HUES48 (cell line): ENCODE measurements at regions not wholly inside any gene's neighbourhood (a gene's known extent, or its start where the extent isn't known, plus 50 kb on each side); places are given as distances from the start of the nearest gene placed in this dataset.

Experiments
- H3K27ac ChIP-seq: one replicate; pipeline ENCODE4 v1.7.0; 2013; ENCODE audit warnings: low read depth, low read length, inconsistent platforms
- H3K27me3 ChIP-seq: 2 replicates; pipeline ENCODE4 v1.6.1; 2013; ENCODE audit warnings: mild to moderate bottlenecking, low read length; ENCODE audit not compliant: control insufficient read depth, insufficient read depth
- H3K36me3 ChIP-seq: 2 replicates; pipeline ENCODE4 v1.6.1; 2013; ENCODE audit warnings: low read length; ENCODE audit not compliant: control insufficient read depth, insufficient read depth
- H3K4me1 ChIP-seq: 2 replicates; pipeline ENCODE4 v1.6.1; 2013; ENCODE audit warnings: mild to moderate bottlenecking, low read length; ENCODE audit not compliant: control insufficient read depth, insufficient read depth
- H3K4me3 ChIP-seq: 2 replicates; pipeline ENCODE4 v1.5.1; 2013; ENCODE audit warnings: mild to moderate bottlenecking, low read depth, low read length
- H3K9ac ChIP-seq: 2 replicates; pipeline ENCODE4 v1.6.1; 2013; ENCODE audit warnings: mild to moderate bottlenecking, low read depth, low read length, moderate library complexity
- H3K9me3 ChIP-seq: 2 replicates; pipeline ENCODE4 v1.6.1; 2013; ENCODE audit warnings: low read length; ENCODE audit not compliant: control insufficient read depth, insufficient read depth

- Histone ChIP-seq H3K4me3 (no peak overlapping the region), H3K36me3 (no peaks in the 10 kb centered on the region), H3K27me3 (no peaks in the 10 kb centered on the region), H3K27ac (no peak overlapping the region), H3K4me1 (no peaks in the 10 kb centered on the region), H3K9me3 (no peaks in the 10 kb centered on the region), H3K9ac (no peak overlapping the region)
Measured at GRCh38 chr1:193706766-193707165, 520.4 kb upstream of the B3GALT2 start.

- no peaks in the 10 kb centered on the region for H3K27me3 ChIP-seq
- no peaks in the 10 kb centered on the region for H3K4me1 ChIP-seq
- no peaks in the 10 kb centered on the region for H3K9me3 ChIP-seq
- no peak overlapping the region for H3K9ac ChIP-seq
- H3K4me3 ChIP-seq: no peak overlapping the region
- H3K36me3 ChIP-seq: no peaks in the 10 kb centered on the region
- H3K27ac ChIP-seq: no peak overlapping the region
Measured at GRCh38 chr1:193705554-193705981, 519.2 kb upstream of the B3GALT2 start.

DNA sequence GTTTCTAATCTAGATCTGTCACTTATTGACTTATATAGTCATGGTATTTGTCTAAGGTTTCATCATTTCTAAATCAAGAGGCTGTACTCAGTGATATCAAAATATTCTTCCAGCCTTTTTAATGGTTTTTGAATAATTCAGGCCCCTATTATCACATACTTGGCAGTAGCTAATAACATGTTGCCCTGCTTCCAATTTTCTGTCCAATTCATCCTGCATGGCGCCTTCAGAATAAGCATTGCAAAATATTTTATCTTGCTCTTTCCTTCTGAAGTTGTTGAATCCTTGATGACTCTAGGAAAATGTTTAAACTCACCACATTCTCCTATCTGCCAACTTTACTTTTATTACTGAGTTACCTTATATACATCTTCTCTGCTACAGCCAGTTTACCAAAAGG, 517.2 kb upstream of the B3GALT2 start:
- Histone ChIP-seq H3K27me3 (no peaks in the 10 kb centered on the region), H3K9me3 (no peaks in the 10 kb centered on the region), H3K27ac (no peak overlapping the region), H3K9ac (no peak overlapping the region), H3K4me1 (no peaks in the 10 kb centered on the region), H3K36me3 (no peaks in the 10 kb centered on the region), H3K4me3 (no peak overlapping the region)

DNA sequence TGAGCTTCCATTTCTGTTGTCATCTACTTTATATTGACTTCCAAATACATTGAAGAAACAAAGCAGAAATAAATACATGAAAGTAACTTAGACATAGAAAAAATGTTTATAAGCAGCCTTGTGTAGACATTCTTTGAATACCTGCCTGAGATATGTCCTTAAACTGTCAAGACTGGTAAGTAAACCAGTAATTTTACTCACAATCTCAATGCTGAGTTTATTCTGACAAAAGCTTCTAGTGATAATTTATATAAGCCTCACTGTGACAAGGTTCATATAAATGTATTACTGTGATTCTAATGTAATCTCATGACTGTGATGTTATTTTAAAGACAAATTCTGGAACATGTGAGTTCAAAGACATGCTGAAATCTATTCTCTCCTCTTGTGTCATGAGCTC, 516.7 kb upstream of the B3GALT2 start:
- Histone ChIP-seq H3K27me3 (no peaks in the 10 kb centered on the region), H3K4me3 (no peak overlapping the region), H3K9me3 (no peaks in the 10 kb centered on the region), H3K9ac (no peak overlapping the region), H3K27ac (no peak overlapping the region), H3K4me1 (no peaks in the 10 kb centered on the region), H3K36me3 (no peaks in the 10 kb centered on the region)

DNA sequence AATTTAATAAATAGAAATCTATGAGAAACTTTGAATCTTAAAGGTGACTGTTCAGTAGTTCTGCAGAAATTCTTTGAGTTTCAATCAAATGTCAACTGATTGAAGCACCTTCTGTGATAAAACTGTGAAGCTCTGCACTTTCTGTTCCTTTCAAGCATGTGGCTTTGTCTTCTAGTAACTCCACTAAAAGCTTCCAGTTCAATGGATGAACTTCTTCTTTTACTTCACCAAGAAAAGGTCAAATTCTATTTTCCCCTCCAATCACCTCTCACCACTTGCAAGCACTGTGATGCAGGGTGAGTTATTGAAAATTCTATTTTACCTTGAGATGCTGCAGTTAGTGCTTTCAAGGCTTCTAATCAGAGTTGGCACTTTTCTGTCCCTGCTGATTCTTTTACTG, 515.3 kb upstream of the B3GALT2 start:
- Histone ChIP-seq H3K4me3 (no peak overlapping the region), H3K27me3 (no peaks in the 10 kb centered on the region), H3K36me3 (no peaks in the 10 kb centered on the region), H3K4me1 (no peaks in the 10 kb centered on the region), H3K9ac (no peak overlapping the region), H3K27ac (no peak overlapping the region), H3K9me3 (no peaks in the 10 kb centered on the region)

- H3K27ac ChIP-seq: no peak overlapping the region
- H3K4me1 ChIP-seq: no peaks in the 10 kb centered on the region
- H3K27me3 ChIP-seq: no peaks in the 10 kb centered on the region
- H3K9ac ChIP-seq: no peak overlapping the region
- H3K9me3 ChIP-seq: no peaks in the 10 kb centered on the region
- no peaks in the 10 kb centered on the region for H3K36me3 ChIP-seq
- H3K4me3 ChIP-seq: no peak overlapping the region
Measured at GRCh38 chr1:193700710-193701355, 514.4 kb upstream of the B3GALT2 start.

GRCh38 chr1:193699261-193699660, 512.8 kb upstream of the B3GALT2 start:
- no peaks in the 10 kb centered on the region for H3K36me3 ChIP-seq
- no peak overlapping the region for H3K4me3 ChIP-seq
- 0 out of 2 replicates have a peak, but pooled peaks cover 3% of the 10 kb centered on the region for H3K4me1 ChIP-seq
- H3K27ac ChIP-seq: no peak overlapping the region
- no peaks in the 10 kb centered on the region for H3K27me3 ChIP-seq
- H3K9me3 ChIP-seq: no peaks in the 10 kb centered on the region
- no peak overlapping the region for H3K9ac ChIP-seq

- no peak overlapping the region for H3K27ac ChIP-seq
- 0 out of 2 replicates have a peak, but pooled peaks cover 3% of the 10 kb centered on the region for H3K4me1 ChIP-seq
- H3K9ac ChIP-seq: no peak overlapping the region
- H3K36me3 ChIP-seq: no peaks in the 10 kb centered on the region
- no peaks in the 10 kb centered on the region for H3K9me3 ChIP-seq
- no peak overlapping the region for H3K4me3 ChIP-seq
- no peaks in the 10 kb centered on the region for H3K27me3 ChIP-seq
Measured at GRCh38 chr1:193697776-193698175, 511.4 kb upstream of the B3GALT2 start.

DNA sequence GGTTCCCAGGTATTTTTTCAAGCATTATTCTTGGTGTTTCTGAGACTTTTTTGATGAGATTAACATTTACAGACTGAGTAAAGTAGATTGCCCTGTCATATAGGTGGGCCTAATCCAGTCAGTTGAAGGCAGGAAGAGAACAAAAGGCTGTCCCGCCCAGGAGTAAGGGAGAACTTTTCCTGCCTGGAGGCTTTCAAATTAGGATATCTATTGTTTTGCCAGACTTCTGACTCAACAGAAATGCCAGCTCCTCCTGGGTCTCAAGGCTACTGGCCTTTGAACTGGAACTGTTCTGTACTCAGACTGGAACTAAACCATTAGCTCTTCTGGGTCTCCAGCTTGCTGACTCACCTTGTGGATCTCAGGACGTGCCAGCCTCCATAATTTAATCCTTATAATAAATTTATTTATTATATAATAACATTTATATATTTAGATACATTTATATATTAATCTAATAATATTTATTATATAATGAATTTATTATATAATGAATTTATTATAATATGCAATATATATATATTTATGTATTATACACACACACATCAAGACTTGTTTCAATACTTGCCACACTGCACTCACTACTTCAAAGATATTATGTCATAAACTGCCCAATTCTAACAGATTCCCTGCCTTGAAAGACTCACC, 510.8 kb upstream of the B3GALT2 start:
- H3K4me1 ChIP-seq: 0 out of 2 replicates have a peak, but pooled peaks cover 3% of the 10 kb centered on the region
- H3K27me3 ChIP-seq: no peaks in the 10 kb centered on the region
- no peaks in the 10 kb centered on the region for H3K36me3 ChIP-seq
- H3K4me3 ChIP-seq: no peak overlapping the region
- no peaks in the 10 kb centered on the region for H3K9me3 ChIP-seq
- no peak overlapping the region for H3K9ac ChIP-seq
- no peak overlapping the region for H3K27ac ChIP-seq

- no peak overlapping the region for H3K9ac ChIP-seq
- H3K9me3 ChIP-seq: no peaks in the 10 kb centered on the region
- H3K36me3 ChIP-seq: no peaks in the 10 kb centered on the region
- no peak overlapping the region for H3K27ac ChIP-seq
- no peak overlapping the region for H3K4me3 ChIP-seq
- no peaks in the 10 kb centered on the region for H3K27me3 ChIP-seq
- 0 out of 2 replicates have a peak, but pooled peaks cover 3% of the 10 kb centered on the region for H3K4me1 ChIP-seq
Measured at GRCh38 chr1:193694741-193695140, 508.3 kb upstream of the B3GALT2 start.

DNA sequence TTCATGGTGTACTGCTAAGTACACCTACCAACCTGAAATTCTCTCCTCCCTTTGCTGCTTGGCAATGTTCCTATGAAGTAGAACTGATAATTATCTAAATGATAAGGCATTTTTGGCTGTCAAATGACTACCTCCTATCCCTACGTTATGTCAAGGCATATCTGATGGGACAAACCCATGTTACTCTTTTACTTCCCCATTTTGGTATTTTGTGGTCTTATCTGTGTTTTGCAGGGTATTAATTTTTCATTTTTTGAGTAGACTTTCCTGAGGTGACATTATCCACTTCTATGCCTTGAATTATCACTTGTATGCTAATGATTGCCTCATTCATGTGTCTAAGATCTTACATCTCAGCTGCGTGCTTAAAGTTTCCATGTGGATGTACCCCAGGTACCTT, 499.6 kb upstream of the B3GALT2 start:
- H3K36me3 ChIP-seq: no peaks in the 10 kb centered on the region
- H3K4me1 ChIP-seq: peaks cover 4% of the 10 kb centered on the region
- no peak overlapping the region for H3K9ac ChIP-seq
- H3K9me3 ChIP-seq: no peaks in the 10 kb centered on the region
- H3K4me3 ChIP-seq: no peak overlapping the region
- H3K27ac ChIP-seq: no peak overlapping the region
- H3K27me3 ChIP-seq: no peaks in the 10 kb centered on the region
